OCI-LY1 (cell line): ENCODE measurements at regions not wholly inside any gene's neighbourhood (a gene's known extent, or its start where the extent isn't known, plus 50 kb on each side); places are given as distances from the start of the nearest gene placed in this dataset.

ENCODE experiments used
- H2AFZ ChIP-seq: fragments of 200-600 bp; sonication (generic), shearing (Covaris generic); 2 replicates; pipeline ENCODE4 v1.6.0; 2014; ENCODE audit warnings: antibody characterized with exemption, mild to moderate bottlenecking, low read length
- H3F3A ChIP-seq: fragments of 200-600 bp; sonication (generic), shearing (Covaris generic); 2 replicates; pipeline ENCODE4 v1.6.0; 2014; ENCODE audit warnings: mild to moderate bottlenecking, antibody characterized with exemption, low read length, moderate library complexity; ENCODE audit not compliant: insufficient read depth
- H3K27ac ChIP-seq: fragments of 200-600 bp; sonication (generic); 2 replicates; pipeline ENCODE4 v1.5.1; 2014; ENCODE audit warnings: low read length, mixed run types, mild to moderate bottlenecking, low read depth; ENCODE audit not compliant: poor library complexity, severe bottlenecking
- H3K27me3 ChIP-seq: fragments of 200-600 bp; sonication (generic); 2 replicates; pipeline ENCODE4 v1.6.0; 2014; ENCODE audit warnings: antibody characterized with exemption, mild to moderate bottlenecking, low read length, moderate library complexity; ENCODE audit not compliant: insufficient read depth
- H3K36me3 ChIP-seq: fragments of 200-600 bp; sonication (generic); 2 replicates; pipeline ENCODE4 v1.6.1; 2014; ENCODE audit warnings: mild to moderate bottlenecking, antibody characterized with exemption, low read length, moderate library complexity, mixed read lengths; ENCODE audit not compliant: insufficient read depth
- H3K4me1 ChIP-seq: fragments of 200-600 bp; sonication (generic); 2 replicates; pipeline ENCODE4 v1.5.1; 2014; ENCODE audit warnings: mild to moderate bottlenecking, low read length, moderate library complexity; ENCODE audit not compliant: insufficient read depth, severe bottlenecking
- H3K4me2 ChIP-seq: fragments of 200-600 bp; sonication (generic), shearing (Covaris generic); 2 replicates; pipeline ENCODE4 v1.6.1; 2014; ENCODE audit warnings: low read length
- H3K4me3 ChIP-seq: fragments of 200-600 bp; sonication (generic); 2 replicates; pipeline ENCODE4 v1.5.1; 2014; ENCODE audit warnings: low read length, low read depth, mild to moderate bottlenecking, mixed read lengths; ENCODE audit not compliant: poor library complexity, severe bottlenecking
- H3K79me2 ChIP-seq: fragments of 200-600 bp; shearing (Covaris generic); 2 replicates; pipeline ENCODE4 v1.6.1; 2016; ENCODE audit warnings: mixed run types, low read length, mixed read lengths; ENCODE audit not compliant: insufficient read depth
- H3K9ac ChIP-seq: fragments of 200-600 bp; sonication (generic), shearing (Covaris generic); 2 replicates; pipeline ENCODE4 v1.6.1; 2014; ENCODE audit warnings: mild to moderate bottlenecking, low read length, mixed read lengths
- H3K9me2 ChIP-seq: fragments of 200-600 bp; sonication (generic), shearing (Covaris generic); 2 replicates; pipeline ENCODE4 v1.6.1; 2014; ENCODE audit warnings: low read depth, mild to moderate bottlenecking, low read length, mixed read lengths
- H3K9me3 ChIP-seq: fragments of 200-600 bp; shearing (Covaris generic); 2 replicates; pipeline ENCODE4 v1.6.1; 2014; ENCODE audit warnings: low read length, mixed read lengths
- H4K20me1 ChIP-seq: fragments of 200-600 bp; sonication (generic), shearing (Covaris generic); 2 replicates; pipeline ENCODE4 v1.6.0; 2016; ENCODE audit warnings: mild to moderate bottlenecking, low read length; ENCODE audit not compliant: insufficient read depth
- EZH2 ChIP-seq: fragments of 200-600 bp; sonication (generic), shearing (Covaris generic); IDR thresholded peaks from 2 replicates; pipeline ENCODE4 v1.8.0; 2017; ENCODE audit warnings: borderline replicate concordance, mixed run types, mild to moderate bottlenecking, antibody characterized with exemption, low read length, moderate library complexity, mixed read lengths
- TF ChIP-seq, protein P1 (sequence below): fragments of 200-600 bp; sonication (generic), shearing (Covaris generic); IDR thresholded peaks from 2 replicates; pipeline ENCODE4 v1.5.1; 2017; ENCODE audit warnings: mild to moderate bottlenecking, antibody characterized with exemption, low read length, moderate library complexity, mixed read lengths

DNA sequence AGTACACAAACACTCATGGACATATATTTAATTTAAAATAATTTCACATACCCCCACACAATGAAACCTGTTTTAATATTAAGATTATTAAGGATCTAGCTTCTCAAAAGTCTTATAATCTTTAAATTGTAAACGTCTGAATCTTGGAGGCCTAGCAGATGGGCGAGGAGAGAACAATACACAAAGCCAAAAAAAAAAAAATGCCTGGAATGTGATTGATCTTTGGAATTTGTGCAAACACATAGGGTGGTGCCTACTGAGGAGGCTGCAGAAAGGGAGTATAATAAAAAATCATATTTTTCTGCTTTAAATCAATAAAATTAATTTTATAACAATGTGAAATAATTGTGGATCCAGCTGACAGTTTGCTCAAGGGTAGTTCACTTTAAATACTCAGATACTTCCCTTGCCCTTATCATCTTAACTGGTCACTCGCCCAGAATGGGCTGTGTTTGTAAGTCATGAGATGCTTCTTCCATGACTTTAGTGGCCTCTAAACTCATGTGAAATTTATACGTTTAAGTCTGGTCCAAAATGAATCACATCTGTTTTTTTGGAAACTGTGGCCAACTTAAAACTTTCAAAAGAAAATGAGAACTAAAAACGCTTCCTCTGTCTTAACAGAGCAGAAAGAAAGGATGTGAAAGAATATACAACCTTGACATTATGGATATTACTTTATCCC, 802.8 kb upstream of the CXADR start:
- H3K9me2 ChIP-seq = no peaks in the 10 kb centered on the region
- no peaks in the 10 kb centered on the region for H4K20me1 ChIP-seq
- no peaks in the 10 kb centered on the region for H3K36me3 ChIP-seq
- H3F3A ChIP-seq = no peaks in the 10 kb centered on the region
- H3K27ac ChIP-seq = no peak overlapping the region
- no peak overlapping the region for H3K4me3 ChIP-seq
- H3K27me3 ChIP-seq = no peaks in the 10 kb centered on the region
- no peaks in the 10 kb centered on the region for H3K4me1 ChIP-seq
- no peaks in the 10 kb centered on the region for H3K79me2 ChIP-seq
- no peak for TF ChIP-seq EZH2
- TF ChIP-seq, protein P1, sequence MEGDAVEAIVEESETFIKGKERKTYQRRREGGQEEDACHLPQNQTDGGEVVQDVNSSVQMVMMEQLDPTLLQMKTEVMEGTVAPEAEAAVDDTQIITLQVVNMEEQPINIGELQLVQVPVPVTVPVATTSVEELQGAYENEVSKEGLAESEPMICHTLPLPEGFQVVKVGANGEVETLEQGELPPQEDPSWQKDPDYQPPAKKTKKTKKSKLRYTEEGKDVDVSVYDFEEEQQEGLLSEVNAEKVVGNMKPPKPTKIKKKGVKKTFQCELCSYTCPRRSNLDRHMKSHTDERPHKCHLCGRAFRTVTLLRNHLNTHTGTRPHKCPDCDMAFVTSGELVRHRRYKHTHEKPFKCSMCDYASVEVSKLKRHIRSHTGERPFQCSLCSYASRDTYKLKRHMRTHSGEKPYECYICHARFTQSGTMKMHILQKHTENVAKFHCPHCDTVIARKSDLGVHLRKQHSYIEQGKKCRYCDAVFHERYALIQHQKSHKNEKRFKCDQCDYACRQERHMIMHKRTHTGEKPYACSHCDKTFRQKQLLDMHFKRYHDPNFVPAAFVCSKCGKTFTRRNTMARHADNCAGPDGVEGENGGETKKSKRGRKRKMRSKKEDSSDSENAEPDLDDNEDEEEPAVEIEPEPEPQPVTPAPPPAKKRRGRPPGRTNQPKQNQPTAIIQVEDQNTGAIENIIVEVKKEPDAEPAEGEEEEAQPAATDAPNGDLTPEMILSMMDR = no peak
- H2AFZ ChIP-seq = no peak overlapping the region
- H3K9ac ChIP-seq = no peak overlapping the region
- H3K4me2 ChIP-seq = no peak overlapping the region
- no peaks in the 10 kb centered on the region for H3K9me3 ChIP-seq

DNA sequence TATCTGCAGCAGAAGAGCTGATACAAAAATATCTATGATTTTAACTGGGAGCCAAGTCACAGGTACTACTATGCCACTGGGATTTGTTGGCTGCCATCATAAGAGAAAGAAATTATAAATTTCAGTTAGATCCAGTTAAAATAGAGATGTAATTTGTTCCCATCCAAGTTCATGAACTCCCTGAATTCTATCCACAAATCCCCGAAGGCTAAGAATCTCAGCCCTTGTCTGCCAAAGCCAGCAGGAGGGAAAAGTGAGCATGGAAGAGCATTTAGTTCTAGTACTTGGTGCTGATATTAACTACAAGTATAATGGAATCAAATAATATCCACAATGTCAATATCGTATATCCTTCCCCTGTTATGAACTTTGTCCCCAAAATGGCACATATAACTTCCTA, 801.1 kb upstream of the CXADR start:
- Histone ChIP-seq H3K4me3 (no peak overlapping the region), H3K4me2 (no peak overlapping the region), H3K9ac (no peak overlapping the region), H3K9me3 (no peaks in the 10 kb centered on the region), H3K27ac (no peak overlapping the region), H4K20me1 (no peaks in the 10 kb centered on the region), H3F3A (no peaks in the 10 kb centered on the region), H3K9me2 (no peaks in the 10 kb centered on the region), H3K27me3 (no peaks in the 10 kb centered on the region), H3K36me3 (no peaks in the 10 kb centered on the region), H3K79me2 (no peaks in the 10 kb centered on the region), H2AFZ (no peak overlapping the region), H3K4me1 (no peaks in the 10 kb centered on the region)
- no peak for TF ChIP-seq EZH2
- TF ChIP-seq, protein P1 = no peak

DNA sequence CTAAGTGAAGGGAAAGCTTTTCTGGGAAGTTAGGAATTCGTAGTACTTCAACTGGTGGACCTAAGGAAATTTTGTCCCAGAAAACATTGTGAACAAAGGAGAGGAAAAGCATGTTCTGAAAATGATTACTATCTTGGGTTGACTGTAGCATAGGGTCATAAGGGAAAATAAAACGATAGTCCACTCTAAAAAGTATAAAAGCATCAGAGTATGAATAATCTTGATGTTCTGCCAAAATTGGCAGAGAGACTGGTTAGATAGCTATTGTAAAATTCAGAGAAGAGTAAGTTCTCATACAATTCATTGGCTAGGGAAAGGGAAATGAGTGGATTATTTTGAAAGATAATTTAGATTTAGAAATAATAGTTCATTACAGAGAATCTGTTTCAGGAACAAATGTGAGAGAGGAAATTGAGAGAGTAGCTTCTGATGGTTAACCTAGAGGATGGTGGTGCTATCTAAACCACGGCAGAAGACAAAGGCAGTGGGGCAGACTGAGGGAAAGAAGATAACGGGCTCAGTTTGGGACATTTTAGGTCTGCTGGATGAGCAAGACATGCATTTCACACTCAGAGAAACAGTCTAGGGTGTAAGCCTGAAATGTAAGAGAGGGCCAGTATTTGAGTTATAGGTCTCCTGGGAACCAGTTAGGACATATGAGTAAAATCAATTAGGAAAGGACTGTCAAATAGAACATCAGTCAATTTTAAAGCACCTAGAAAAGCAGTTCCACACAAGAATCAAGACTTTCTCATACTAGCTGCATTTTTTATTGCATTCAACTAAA, 799.3 kb upstream of the CXADR start:
- Histone ChIP-seq H3K9me2 (no peaks in the 10 kb centered on the region), H3K4me1 (no peaks in the 10 kb centered on the region), H3K36me3 (no peaks in the 10 kb centered on the region), H3K9ac (no peak overlapping the region), H3K9me3 (no peaks in the 10 kb centered on the region), H3K79me2 (no peaks in the 10 kb centered on the region), H3K27me3 (no peaks in the 10 kb centered on the region), H2AFZ (no peak overlapping the region), H3K4me3 (no peak overlapping the region), H3K4me2 (no peak overlapping the region), H3K27ac (no peak overlapping the region), H3F3A (no peaks in the 10 kb centered on the region), H4K20me1 (no peaks in the 10 kb centered on the region)
- TF ChIP-seq, protein P1 = no peak
- no peak for TF ChIP-seq EZH2
